Pons (tissue), 1 donor: ENCODE measurements at regions not wholly inside any gene's neighbourhood (a gene's known extent, or its start where the extent isn't known, plus 50 kb on each side); places are given as distances from the start of the nearest gene placed in this dataset.
A peak's percentile ranks its signal among the peaks of the same experiment; 100 is the strongest.

ENCODE experiments used
- DNase-seq: peaks from one replicate; pipeline ENCODE4 v3.0.0-alpha.2; 2016; ENCODE audit warnings: low spot score

- DNase-seq, result no peak
These were observed 134.8 kb downstream of the TMEM26 start for GRCh38 chr10:61318429-61318828.

- no peak for DNase-seq
These were observed 135.5 kb downstream of the TMEM26 start for GRCh38 chr10:61317706-61318105.

- no peak for DNase-seq
These were observed 136.4 kb downstream of the TMEM26 start for GRCh38 chr10:61316676-61317265.

DNA sequence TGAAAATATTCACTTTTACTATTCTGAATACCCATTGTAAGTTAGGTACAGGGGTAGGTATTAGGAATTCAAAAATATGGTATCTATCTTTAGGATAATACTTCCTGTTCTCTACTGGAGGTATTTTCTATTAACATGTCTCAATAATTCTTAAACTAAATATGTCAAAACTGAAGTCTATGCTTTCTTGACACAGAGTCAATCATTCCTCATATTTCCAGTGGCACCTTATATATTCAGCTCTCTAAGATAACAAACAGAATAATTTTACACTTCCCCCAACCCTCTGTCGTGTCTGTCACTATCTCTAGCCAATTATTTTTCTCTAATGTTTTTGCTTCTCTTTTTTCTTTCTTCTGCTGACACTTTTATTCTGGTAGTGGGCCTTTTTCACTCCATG, 138.9 kb downstream of the TMEM26 start:
- DNase-seq, result no peak

DNA sequence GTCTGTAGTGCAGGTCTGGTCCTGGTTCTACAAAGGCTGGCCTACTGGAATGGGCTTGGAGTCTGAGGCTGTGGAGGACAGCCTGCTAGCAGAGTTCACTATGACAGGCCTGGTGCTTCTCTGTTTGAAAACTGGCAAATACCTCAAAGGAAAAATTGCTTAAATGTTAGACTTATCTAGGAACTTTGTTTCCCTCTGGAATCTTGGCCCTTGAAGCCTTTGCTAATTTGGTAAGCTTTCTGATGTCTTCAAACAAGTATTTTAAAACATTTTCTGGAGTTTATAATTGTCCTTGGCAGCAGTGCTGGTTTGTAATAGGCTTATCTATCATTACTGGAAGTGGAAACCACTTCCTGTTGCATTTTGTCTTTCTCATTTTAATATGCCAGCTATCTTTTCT, 139.7 kb downstream of the TMEM26 start:
- DNase-seq, result no peak

DNA sequence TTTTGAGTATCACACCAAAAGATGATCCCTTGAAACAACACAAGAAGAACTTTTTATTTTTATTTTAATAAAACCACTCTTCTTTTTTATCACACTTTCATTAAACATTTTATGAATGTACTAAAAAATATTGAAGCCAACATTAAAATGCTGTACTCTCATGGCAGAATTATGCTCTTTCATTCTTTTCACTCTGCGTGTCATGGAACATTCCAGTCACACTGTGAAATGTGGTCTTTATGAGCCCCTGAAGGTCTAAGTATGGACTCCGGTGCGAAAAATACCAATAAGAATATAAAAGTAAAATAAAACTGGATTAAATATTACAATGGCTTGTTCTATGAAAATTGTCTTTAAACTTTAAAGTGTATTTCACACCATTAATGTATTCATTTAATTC, 148.4 kb downstream of the TMEM26 start:
- no peak for DNase-seq

- no peak for DNase-seq
These were observed 151.1 kb downstream of the TMEM26 start for GRCh38 chr10:61302124-61302523.

- no peak for DNase-seq
These were observed 151.6 kb downstream of the TMEM26 start for GRCh38 chr10:61301575-61301974.

DNA sequence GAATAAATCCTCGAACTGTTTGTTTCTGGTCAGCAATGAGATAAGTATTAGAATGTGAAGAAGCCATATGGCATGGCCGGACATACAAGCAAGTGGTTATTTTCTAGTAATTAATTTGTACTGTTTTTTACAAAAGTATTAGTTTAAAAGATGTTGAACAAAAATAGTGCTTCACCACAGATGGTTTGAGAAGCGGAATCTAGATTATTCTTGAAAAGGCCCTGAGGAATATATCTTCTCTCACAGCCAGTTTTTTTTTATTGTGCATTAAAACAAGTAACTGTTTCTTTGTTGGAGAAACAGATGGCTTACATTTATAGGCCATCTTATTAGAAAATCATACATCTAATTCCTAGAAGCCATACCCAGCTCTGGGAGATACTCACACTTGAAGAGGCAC, 153.3 kb downstream of the TMEM26 start:
- no peak for DNase-seq

GRCh38 chr10:61299156-61299555, 154.0 kb downstream of the TMEM26 start:
- no peak for DNase-seq

GRCh38 chr10:61298194-61298593, 155.0 kb downstream of the TMEM26 start:
- DNase-seq, result no peak

DNA sequence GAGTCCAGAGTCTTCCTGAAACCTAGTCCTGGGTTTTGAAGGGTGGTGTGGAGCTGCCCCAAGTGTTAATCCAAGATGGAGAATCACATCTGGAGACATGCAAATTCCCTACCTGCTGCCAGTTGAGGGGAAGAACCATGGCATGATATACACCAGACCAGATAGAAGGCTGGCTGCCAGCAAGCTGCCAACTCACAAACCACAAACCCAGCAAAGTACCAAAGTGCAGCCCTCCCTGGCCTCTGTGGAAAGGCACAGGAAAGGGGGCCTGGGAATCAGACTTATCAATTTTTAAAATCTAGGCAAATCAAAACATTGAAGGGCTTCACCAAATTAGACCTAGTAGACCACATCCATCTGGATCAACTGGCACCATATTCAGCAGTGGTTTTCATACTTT, 157.0 kb downstream of the TMEM26 start:
- no peak for DNase-seq

- no peak for DNase-seq
These were observed 159.1 kb downstream of the TMEM26 start for GRCh38 chr10:61294131-61294530.

DNA sequence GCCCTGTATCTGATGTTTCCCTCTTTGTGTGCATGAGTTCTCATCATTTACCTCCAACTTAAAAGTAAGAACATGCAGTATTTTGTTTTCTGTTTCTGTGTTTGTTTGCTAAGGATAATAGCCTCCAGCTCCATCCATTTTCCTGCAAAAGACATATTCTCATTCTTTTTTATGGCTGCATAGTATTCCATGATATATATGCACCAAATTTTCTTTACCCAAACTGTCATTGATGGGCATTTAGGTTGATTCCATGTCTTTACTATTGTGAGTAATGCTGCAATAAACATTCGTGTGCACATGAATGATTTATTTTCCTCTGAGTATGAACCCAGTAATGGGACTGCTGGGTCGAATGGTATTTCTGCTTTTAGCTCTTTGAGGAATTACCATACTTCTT, 163.4 kb downstream of the TMEM26 start:
- no peak for DNase-seq

DNA sequence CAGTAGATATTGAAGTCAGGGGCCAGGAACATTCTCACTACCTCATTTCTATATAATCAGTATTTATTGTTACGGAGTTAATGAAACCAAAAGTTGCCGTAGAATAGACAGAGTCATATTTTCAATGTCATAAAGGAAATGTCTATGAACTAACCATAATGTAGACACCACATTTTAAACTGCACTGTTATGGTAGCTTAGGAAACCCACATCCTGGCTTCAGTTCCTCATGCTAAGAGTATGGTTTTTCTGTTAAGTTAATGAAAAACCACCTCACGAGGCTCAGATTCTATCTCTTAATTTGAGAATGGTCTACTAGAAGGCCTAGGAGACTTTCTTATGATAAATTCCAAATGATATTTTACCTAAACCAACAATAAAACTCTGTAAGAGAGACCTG, 166.5 kb downstream of the TMEM26 start:
- no peak for DNase-seq

DNA sequence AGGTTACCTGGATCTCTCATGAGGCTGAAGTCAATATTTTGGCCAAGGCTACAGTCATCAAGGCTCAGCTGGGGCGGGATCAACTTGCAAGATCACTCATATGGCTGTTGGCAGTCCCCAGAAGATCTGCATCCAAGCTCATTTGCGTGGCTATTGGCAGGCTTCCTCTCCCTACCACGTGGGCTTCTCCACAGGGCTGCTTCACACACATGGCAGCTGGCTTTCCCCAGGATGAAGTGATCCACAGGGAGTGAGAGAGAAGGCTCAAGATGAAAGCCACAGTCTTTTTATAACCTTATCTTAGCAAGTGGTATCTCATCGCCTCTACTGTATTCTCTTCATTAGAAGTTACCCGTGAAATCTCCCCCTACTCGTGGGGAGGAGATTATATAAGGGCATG, 167.4 kb downstream of the TMEM26 start:
- peak; percentile 24 for DNase-seq

- peak; percentile 87 for DNase-seq
These were observed 168.8 kb downstream of the TMEM26 start for GRCh38 chr10:61284222-61284890.

DNA sequence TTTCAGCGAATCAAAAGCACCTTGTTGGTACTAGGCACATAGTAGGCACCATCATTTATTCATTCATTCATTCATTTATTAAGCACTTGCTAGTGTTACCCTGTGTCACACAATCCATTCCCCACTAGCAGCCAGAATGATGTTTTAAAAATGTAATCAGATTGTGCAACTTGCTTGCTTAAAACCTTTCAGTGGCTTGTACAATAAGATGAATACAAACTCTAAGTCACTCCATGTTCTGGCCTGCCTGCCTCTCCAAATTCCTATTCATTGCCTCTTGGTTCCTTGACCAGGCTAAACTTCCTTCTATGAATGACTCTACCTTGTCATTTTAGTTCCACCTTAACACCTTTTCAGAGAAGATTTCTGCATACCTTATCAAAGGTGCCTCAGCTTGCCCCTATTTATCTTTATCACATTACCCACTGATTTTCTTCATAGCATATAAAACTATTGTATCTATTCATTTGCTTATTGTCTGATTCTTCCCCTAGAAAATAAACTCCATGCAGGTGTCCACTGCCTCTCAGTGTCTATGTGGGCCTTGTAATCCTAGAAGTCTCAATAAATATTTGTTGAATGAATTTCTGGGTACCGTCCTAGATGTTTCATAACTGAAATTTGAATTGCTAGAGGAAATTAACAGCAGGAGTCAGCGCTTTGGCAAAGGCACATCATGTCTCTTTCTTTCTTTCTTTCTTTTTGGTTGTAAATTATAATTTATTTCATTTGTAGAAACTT, 169.5 kb downstream of the TMEM26 start:
- no peak for DNase-seq

DNA sequence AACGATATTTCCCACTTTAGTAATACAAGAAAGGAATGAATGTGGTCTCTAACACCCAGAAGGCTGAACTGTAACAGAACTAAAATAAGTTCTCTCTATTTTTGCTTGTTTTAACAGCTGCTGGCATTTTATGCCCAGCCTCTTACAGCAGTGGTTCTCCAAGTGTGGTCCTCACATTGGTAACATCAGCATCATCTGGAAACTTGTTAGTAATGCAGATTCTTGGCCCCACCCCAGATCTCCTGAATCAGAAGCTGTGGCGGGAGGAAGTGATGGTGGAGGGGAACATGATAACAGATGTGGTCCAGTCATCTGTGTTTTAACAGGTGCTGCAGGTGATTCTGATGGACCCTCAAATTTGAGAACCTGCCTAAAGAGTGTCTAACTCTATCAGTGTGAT, 170.1 kb downstream of the TMEM26 start:
- no peak for DNase-seq

DNA sequence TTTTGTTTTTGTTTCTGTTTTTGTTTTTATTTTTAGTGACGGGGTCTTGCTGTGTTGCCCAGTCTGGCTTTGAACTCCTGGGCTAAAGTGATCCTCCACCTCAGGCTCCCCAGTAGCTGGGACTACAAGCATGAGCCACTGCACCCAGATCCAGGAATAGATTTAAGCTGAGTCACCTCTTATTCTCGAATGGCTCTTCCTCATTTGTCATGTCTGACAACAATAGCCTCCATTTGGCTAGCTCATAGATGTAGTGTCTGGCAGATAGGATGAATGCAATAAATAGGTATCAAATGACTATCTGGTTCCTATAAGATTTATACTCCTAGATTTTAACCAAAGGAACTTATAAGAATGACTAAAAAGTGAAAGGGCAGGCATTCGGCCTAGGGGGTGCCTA, 172.9 kb downstream of the TMEM26 start:
- DNase-seq, result no peak

- DNase-seq, result no peak
These were observed 173.8 kb downstream of the TMEM26 start for GRCh38 chr10:61279400-61279799.

GRCh38 chr10:61278556-61278955, 174.6 kb downstream of the TMEM26 start:
- no peak for DNase-seq

DNA sequence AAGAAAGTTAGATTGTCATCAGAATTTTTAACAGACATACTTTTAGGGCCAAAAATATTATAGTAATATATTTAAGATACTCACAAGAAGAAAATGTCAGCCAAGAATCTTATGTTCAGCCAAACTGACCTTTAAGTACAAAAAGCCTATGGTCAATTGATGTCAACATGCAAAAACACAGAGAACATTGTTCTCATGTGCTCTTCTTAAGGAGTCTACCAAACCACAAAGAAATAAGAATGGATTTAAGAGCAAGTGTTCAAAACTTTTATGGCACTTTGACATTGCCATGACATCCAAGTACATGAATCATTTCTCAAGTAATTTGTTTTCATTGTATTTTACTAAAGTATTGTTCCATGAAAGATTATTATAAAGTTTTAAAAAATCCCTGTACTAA, 180.4 kb downstream of the TMEM26 start:
- no peak for DNase-seq
